ENCODE measurements at regions not wholly inside any gene's neighbourhood (a gene's known extent, or its start where the extent isn't known, plus 50 kb on each side); places are given as distances from the start of the nearest gene placed in this dataset.

GRCh38 chr12:83197483-83197914 is 510.8 kb downstream of the TMTC2 start:
- TF ChIP-seq REST (IDR thresholded peaks at IDR 0.05) (no peak), MAX (IDR thresholded peaks at IDR 0.05) (no peak), EGR1 (IDR thresholded peaks at IDR 0.05; ENCODE audit: low read depth in 2 of 2) (no peak), ZBTB33 (IDR thresholded peaks at IDR 0.05) (no peak), NR2F2 (IDR thresholded peaks at IDR 0.05) (no peak), HNF4G (IDR thresholded peaks at IDR 0.05) (no peak), RAD21 (IDR thresholded peaks at IDR 0.05) (no peak), FOXA1 (IDR thresholded peaks at IDR 0.05) (no peak), SP1 (IDR thresholded peaks at IDR 0.05) (no peak), GABPA (IDR thresholded peaks at IDR 0.05 in 1 of 2, conservative IDR thresholded peaks at IDR 0.05 in 1 of 2) (no peak), YY1 (IDR thresholded peaks at IDR 0.05) (no peak), ATF3 (IDR thresholded peaks at IDR 0.05) (no peak), JUND (IDR thresholded peaks at IDR 0.05) (no peak), RXRA (IDR thresholded peaks at IDR 0.05) (no peak), TAF1 (conservative IDR thresholded peaks at IDR 0.05) (no peak), FOXA2 (IDR thresholded peaks at IDR 0.05) (no peak), CTCF (IDR thresholded peaks at IDR 0.05; ENCODE audit: low read depth, low read length, missing input control) (no peak), HNF4A (conservative IDR thresholded peaks at IDR 0.05) (no peak)
- no peaks in the 10 kb centered on the region for H3K27me3 ChIP-seq (ENCODE audit: control insufficient read depth in 4 of 4, insufficient read depth in 4 of 4, low read length in 3 of 4)
- 41% methylated on average over 4 of the region's 4 CpGs for WGBS
- no peaks in the 10 kb centered on the region for H3K4me1 ChIP-seq (ENCODE audit: control insufficient read depth in 4 of 4, insufficient read depth in 4 of 4, low read length in 3 of 4)
- H3K4me3 ChIP-seq (ENCODE audit: low read depth in 1 of 3, low read length in 3 of 3) = no peak overlapping the region
- H3K36me3 ChIP-seq (ENCODE audit: control insufficient read depth in 4 of 4, insufficient read depth in 3 of 4, low read depth in 1 of 4, low read length in 3 of 4) = no peaks in the 10 kb centered on the region
- no peak overlapping the region for H3K27ac ChIP-seq (ENCODE audit: low read depth in 1 of 2, low read length in 2 of 2)
- H3K9me3 ChIP-seq (ENCODE audit: control insufficient read depth in 4 of 4, low read length in 3 of 4) = peaks cover 0 to 4% (median 0%) of the 10 kb centered on the region in 4 donors
- H3K9ac ChIP-seq (ENCODE audit: low read depth in 1 of 2, low read length in 2 of 2) = no peak overlapping the region
- no peak for DNase-seq (ENCODE audit: low spot score)
